Activated naive CD8-positive, alpha-beta T cell (primary cell): ENCODE measurements at regions not wholly inside any gene's neighbourhood (a gene's known extent, or its start where the extent isn't known, plus 50 kb on each side); places are given as distances from the start of the nearest gene placed in this dataset.

ENCODE experiments used
- H3K27ac Mint-ChIP-seq: one replicate; pipeline ENCODE4 v1.8.0; 2021; ENCODE audit warnings: mixed read lengths
- H3K27me3 Mint-ChIP-seq: one replicate; pipeline ENCODE4 v1.8.0; 2021; ENCODE audit warnings: mixed read lengths
- H3K36me3 Mint-ChIP-seq: one replicate; pipeline ENCODE4 v1.8.0; 2021; ENCODE audit warnings: mixed read lengths
- H3K4me1 Mint-ChIP-seq: one replicate; pipeline ENCODE4 v1.8.0; 2021; ENCODE audit warnings: low read depth, mixed read lengths
- H3K4me3 Mint-ChIP-seq: one replicate; pipeline ENCODE4 v1.8.0; 2021; ENCODE audit warnings: mild to moderate bottlenecking, mixed read lengths
- H3K9me3 Mint-ChIP-seq: one replicate; pipeline ENCODE4 v1.8.0; 2021; ENCODE audit warnings: low read depth, mixed read lengths

DNA sequence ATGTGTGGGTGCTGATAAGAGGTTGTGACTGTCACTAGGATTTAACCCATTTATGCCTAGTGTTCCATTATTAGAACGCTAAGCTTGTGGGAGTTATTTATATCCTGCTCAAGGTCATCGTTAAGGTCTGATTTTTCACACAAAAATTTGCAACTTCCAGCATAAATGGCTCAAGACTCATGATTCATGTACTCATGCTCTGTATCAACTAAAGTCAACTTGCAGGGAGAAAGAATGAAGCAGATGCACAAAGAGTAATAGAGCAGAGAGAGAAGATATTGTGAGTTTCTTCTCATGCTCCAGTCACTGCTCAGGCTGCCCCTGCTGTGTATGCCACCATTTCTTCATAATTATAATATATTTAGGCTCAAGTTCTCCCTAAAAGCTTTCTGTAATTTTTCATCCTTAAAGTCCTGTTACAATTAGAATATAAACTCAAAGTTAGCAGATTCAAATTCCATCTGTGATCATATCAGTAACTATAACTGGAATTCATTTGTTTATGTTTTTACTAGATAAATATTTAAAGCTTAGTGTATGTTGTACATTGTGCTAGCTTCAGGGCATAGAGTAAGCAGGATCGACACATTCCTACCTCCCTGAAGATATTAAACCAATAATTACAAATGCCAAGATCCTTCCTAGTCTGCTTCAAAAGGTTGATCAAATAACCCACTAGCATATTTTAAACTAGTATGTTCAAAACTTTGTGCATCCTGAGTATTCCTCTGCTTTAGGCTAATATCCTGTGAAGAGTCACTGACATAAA, 136.7 kb downstream of the NUDT12 start:
- Mint-ChIP-seq H3K36me3 (no peaks in the 10 kb centered on the region), H3K9me3 (no peaks in the 10 kb centered on the region), H3K27ac (no peak overlapping the region), H3K4me1 (no peaks in the 10 kb centered on the region), H3K4me3 (no peak overlapping the region), H3K27me3 (peaks cover 4% of the 10 kb centered on the region)

DNA sequence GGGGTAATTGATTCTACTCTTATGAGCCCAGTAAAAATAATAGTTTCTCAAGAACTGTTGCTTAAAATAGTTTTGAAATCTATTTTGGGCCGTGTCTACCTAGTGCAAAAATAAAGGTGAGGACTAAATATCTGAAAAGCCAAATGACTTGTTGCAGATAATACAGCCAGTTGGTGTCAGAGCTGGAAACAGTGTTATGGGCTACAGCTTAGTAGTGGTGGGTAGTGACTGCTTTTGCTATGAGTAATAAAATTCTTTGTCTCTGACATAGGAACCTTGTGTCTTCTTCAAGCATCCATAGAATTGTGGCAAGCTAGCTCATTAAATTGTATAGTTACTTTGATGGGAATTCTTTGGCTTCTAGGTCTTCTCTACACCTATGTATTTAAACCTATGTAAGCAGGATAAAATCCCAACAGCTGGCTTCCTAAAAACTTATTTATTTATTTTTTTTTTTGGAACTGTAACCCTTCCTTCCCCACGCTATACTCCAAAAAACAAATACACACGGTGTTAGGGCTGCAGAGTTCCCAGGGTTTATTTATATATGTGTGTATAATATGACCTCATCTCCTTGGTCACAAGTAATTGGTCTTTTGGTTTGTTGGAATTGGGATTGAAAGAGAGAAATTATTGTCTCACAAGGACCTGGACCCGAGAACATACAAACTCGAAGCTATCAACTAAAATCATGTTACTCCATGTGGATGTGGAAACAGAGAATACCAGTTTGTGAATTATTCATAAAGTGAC, 138.0 kb downstream of the NUDT12 start:
- no peak overlapping the region for H3K27ac Mint-ChIP-seq
- no peaks in the 10 kb centered on the region for H3K9me3 Mint-ChIP-seq
- H3K27me3 Mint-ChIP-seq, result peaks cover 4% of the 10 kb centered on the region
- H3K36me3 Mint-ChIP-seq, result no peaks in the 10 kb centered on the region
- no peaks in the 10 kb centered on the region for H3K4me1 Mint-ChIP-seq
- no peak overlapping the region for H3K4me3 Mint-ChIP-seq

- H3K36me3 Mint-ChIP-seq, result no peaks in the 10 kb centered on the region
- H3K27me3 Mint-ChIP-seq, result peaks cover 4% of the 10 kb centered on the region
- no peak overlapping the region for H3K27ac Mint-ChIP-seq
- H3K4me3 Mint-ChIP-seq, result no peak overlapping the region
- H3K4me1 Mint-ChIP-seq, result no peaks in the 10 kb centered on the region
- H3K9me3 Mint-ChIP-seq, result no peaks in the 10 kb centered on the region
These were observed 138.6 kb downstream of the NUDT12 start for GRCh38 chr5:103424026-103424425.

DNA sequence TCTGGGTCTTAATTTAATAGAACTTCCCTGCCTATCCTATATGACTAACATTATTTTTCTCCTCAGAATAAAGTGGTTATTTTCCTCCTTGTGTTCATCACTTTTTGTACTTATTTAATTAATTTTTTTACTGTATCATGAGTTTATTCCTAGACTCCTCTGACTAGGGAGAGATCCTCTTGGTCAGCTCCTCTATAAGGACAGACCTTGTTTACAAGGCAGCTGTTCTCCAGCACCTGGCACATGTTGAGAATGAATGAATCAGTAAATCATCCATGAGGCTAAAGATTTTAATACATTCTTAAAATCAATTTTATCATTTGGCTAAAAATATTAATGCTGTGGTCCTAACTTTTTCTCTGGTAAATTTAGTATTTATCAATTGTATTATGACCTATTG, 139.8 kb downstream of the NUDT12 start:
- H3K27ac Mint-ChIP-seq, result no peak overlapping the region

DNA sequence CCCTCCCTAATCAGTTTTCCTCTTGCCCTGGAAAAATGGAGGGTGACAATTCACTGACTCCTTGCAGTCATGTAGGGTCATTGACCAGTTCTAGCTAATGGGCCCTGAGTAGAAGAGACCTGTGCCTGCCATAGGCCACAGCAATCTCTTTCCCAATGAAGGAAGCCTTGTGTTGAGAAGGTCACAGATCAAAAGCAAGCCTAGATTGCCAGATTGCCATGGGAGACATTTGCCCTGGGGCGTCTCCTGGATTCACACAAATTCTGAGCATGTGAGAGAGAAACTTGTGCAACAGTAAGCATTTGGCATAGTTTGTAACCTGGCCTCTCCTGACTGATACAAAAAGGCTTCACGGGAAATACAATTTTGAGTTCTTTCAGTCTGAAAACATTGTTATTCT, 148.0 kb downstream of the NUDT12 start:
- Mint-ChIP-seq H3K4me1 (no peaks in the 10 kb centered on the region), H3K36me3 (no peaks in the 10 kb centered on the region), H3K27ac (no peak overlapping the region), H3K4me3 (no peak overlapping the region), H3K9me3 (no peaks in the 10 kb centered on the region), H3K27me3 (peaks cover 11% of the 10 kb centered on the region)

More for the DNA sequence above, 139.8 kb downstream of the NUDT12 start:
- H3K36me3 Mint-ChIP-seq, result no peaks in the 10 kb centered on the region
- no peaks in the 10 kb centered on the region for H3K9me3 Mint-ChIP-seq
- no peaks in the 10 kb centered on the region for H3K4me1 Mint-ChIP-seq
- H3K27me3 Mint-ChIP-seq, result peaks cover 4% of the 10 kb centered on the region
- H3K4me3 Mint-ChIP-seq, result no peak overlapping the region

DNA sequence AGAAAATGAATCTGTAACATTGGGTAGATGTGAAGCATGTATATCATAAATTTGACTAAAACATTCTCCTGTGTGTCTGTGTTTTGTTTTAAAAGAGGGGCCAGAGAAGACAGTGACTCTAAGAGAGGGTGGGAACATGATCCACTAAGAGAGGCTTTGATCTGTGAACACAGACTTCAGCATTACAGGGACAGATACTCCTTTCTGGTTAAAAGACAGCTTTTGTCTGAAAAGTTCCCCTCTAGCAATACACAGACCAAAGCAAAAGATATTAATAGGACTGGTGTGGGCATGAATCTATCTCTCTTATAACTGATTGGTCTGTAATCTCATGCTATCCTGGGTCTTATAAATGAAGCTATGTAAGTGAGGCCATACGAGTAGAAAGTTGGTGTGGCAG, 150.9 kb downstream of the NUDT12 start:
- peaks cover 14% of the 10 kb centered on the region for H3K27me3 Mint-ChIP-seq
- no peaks in the 10 kb centered on the region for H3K4me1 Mint-ChIP-seq
- no peaks in the 10 kb centered on the region for H3K36me3 Mint-ChIP-seq
- no peak overlapping the region for H3K4me3 Mint-ChIP-seq
- no peaks in the 10 kb centered on the region for H3K9me3 Mint-ChIP-seq
- H3K27ac Mint-ChIP-seq, result no peak overlapping the region

DNA sequence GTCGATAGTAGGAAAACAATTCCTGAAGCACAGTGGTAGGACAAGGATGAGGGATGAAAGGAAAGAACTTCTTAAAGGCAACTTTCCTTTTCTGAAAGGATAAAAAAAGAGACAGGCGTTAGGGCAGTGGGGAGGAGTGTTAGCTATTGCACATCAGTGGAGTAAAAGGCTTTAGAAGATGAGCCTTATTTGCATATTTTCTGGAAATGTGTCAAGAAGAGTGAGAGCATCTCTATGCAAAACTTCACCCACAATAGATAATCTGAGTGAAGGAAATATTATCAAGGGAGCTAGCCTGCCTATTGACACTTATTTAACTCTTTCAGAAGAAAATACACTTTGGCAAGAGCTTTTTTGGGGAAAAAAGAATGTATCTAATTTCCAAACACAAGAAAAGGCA, 151.6 kb downstream of the MACIR start:
- Mint-ChIP-seq H3K27me3 (peaks cover 10% of the 10 kb centered on the region), H3K4me3 (no peak overlapping the region), H3K9me3 (no peaks in the 10 kb centered on the region), H3K36me3 (no peaks in the 10 kb centered on the region), H3K4me1 (no peaks in the 10 kb centered on the region), H3K27ac (no peak overlapping the region)

- H3K4me3 Mint-ChIP-seq, result no peak overlapping the region
- no peak overlapping the region for H3K27ac Mint-ChIP-seq
- no peaks in the 10 kb centered on the region for H3K4me1 Mint-ChIP-seq
- H3K36me3 Mint-ChIP-seq, result no peaks in the 10 kb centered on the region
- peaks cover 10% of the 10 kb centered on the region for H3K27me3 Mint-ChIP-seq
- H3K9me3 Mint-ChIP-seq, result no peaks in the 10 kb centered on the region
These were observed 150.6 kb downstream of the MACIR start for GRCh38 chr5:103409013-103409670.

GRCh38 chr5:103408408-103408807, 149.8 kb downstream of the MACIR start:
- Mint-ChIP-seq H3K27ac (no peak overlapping the region), H3K27me3 (peaks cover 10% of the 10 kb centered on the region), H3K9me3 (no peaks in the 10 kb centered on the region), H3K4me1 (no peaks in the 10 kb centered on the region), H3K36me3 (no peaks in the 10 kb centered on the region), H3K4me3 (no peak overlapping the region)

- Mint-ChIP-seq H3K9me3 (no peaks in the 10 kb centered on the region), H3K27ac (no peak overlapping the region), H3K36me3 (no peaks in the 10 kb centered on the region), H3K4me1 (no peaks in the 10 kb centered on the region), H3K27me3 (peaks cover 10% of the 10 kb centered on the region), H3K4me3 (no peak overlapping the region)
These were observed 148.8 kb downstream of the MACIR start for GRCh38 chr5:103407402-103407801.

- Mint-ChIP-seq H3K4me3 (no peak overlapping the region), H3K27me3 (peaks cover 4% of the 10 kb centered on the region), H3K4me1 (no peaks in the 10 kb centered on the region), H3K27ac (no peak overlapping the region), H3K36me3 (no peaks in the 10 kb centered on the region), H3K9me3 (no peaks in the 10 kb centered on the region)
These were observed 145.9 kb downstream of the MACIR start for GRCh38 chr5:103404483-103404882.

- no peak overlapping the region for H3K27ac Mint-ChIP-seq
- no peaks in the 10 kb centered on the region for H3K36me3 Mint-ChIP-seq
- H3K4me3 Mint-ChIP-seq, result no peak overlapping the region
- no peaks in the 10 kb centered on the region for H3K9me3 Mint-ChIP-seq
- no peaks in the 10 kb centered on the region for H3K4me1 Mint-ChIP-seq
- H3K27me3 Mint-ChIP-seq, result peaks cover 2% of the 10 kb centered on the region
These were observed 144.3 kb downstream of the MACIR start for GRCh38 chr5:103402851-103403250.

- Mint-ChIP-seq H3K27me3 (no peaks in the 10 kb centered on the region), H3K9me3 (no peaks in the 10 kb centered on the region), H3K4me3 (no peak overlapping the region), H3K4me1 (peaks cover 5% of the 10 kb centered on the region), H3K36me3 (no peaks in the 10 kb centered on the region), H3K27ac (no peak overlapping the region)
These were observed 139.4 kb downstream of the MACIR start for GRCh38 chr5:103397739-103398581.

DNA sequence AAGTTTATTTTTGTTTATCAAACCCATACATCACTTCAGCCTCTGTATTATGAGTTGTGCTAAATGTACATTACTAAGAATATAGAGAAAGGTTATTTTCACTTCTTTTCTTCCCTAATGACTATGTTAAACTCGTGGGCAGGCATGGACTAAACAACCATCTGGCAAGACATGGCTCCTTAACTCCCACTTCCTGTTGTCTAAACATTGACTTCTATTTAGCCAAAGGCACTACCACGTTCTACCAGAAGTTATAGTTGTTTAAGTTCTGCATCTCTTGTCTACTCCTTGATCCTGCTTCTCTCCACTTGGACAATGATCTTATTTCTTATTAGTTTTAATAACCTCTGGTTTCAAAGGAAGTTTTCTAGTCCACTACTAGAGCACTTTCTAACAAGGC, 136.1 kb downstream of the MACIR start:
- H3K9me3 Mint-ChIP-seq, result no peaks in the 10 kb centered on the region
- peaks cover 5% of the 10 kb centered on the region for H3K4me1 Mint-ChIP-seq
- no peak overlapping the region for H3K27ac Mint-ChIP-seq
- H3K36me3 Mint-ChIP-seq, result no peaks in the 10 kb centered on the region
- no peak overlapping the region for H3K4me3 Mint-ChIP-seq
- no peaks in the 10 kb centered on the region for H3K27me3 Mint-ChIP-seq
